Adrenal gland (tissue), 9 donors: ENCODE measurements at regions not wholly inside any gene's neighbourhood (a gene's known extent, or its start where the extent isn't known, plus 50 kb on each side); places are given as distances from the start of the nearest gene placed in this dataset.

ENCODE experiments used
- DNase-seq, 7 donors: peaks; one replicate each; pipeline ENCODE4 v3.0.0-alpha.2; 2019 to 2020
- H3K27ac ChIP-seq, 5 donors: fragments of 200-600 bp; sonication (generic) in 4 of 5; 1 replicate in 3 of 5; 2 replicates in 2 of 5; pipeline versions ENCODE4 v1.5.1 to v1.8.0; 2016 to 2020; ENCODE audit warnings: mild to moderate bottlenecking in 1 of 5
- H3K27me3 ChIP-seq: fragments of 200-600 bp; 2 replicates; pipeline ENCODE4 v1.8.0; 2021
- H3K36me3 ChIP-seq, 2 donors: fragments of 200-600 bp; replicated peaks in 1 of 2; 1 replicate in 1 of 2; 2 replicates in 1 of 2; pipeline versions ENCODE4 v1.5.1 to v1.8.0; 2018 to 2022
- H3K4me1 ChIP-seq, 2 donors: fragments of 200-600 bp; replicated peaks in 1 of 2; 1 replicate in 1 of 2; 2 replicates in 1 of 2; pipeline versions ENCODE4 v1.5.1 to v1.8.0; 2018 to 2021
- H3K4me3 ChIP-seq, 4 donors: fragments of 200-600 bp; sonication (generic) in 3 of 4; one replicate each; pipeline ENCODE4 v1.5.1; 2016 to 2018
- H3K9me3 ChIP-seq, 3 donors: fragments of 200-600 bp; sonication (generic) in 1 of 3; replicated peaks in 1 of 3; 1 replicate in 2 of 3; 2 replicates in 1 of 3; pipeline versions ENCODE4 v1.5.1 to v1.8.0; 2016 to 2021
- POLR2A ChIP-seq, 2 donors: fragments of 450-650 bp; IDR thresholded peaks; one replicate each; pipeline ENCODE4 v1.6.1; 2017; ENCODE audit warnings: antibody characterized with exemption in 2 of 2, mild to moderate bottlenecking in 2 of 2, moderate library complexity in 1 of 2
- WGBS, 4 donors: extraction: QIAGEN DNeasy Blood & Tissue Kit in 2 of 4; methylation state at CpG; one replicate each; pipeline versions ENCODE4 v1.1.5 to v1.1.7; 2013 to 2017; 5-methylcytosine and 5-hydroxymethylcytosine counted together
- intact Hi-C, 2 donors: fragments of 100-400 bp; cut with DNase I; formaldehyde crosslinking; loops; one replicate each; pipeline versions ENCODE4 v1.14.1 to v1.15.0; 2022 to 2023
- TF ChIP-seq, protein P1 (sequence below), 6 experiments: fragments of 450-650 bp in 4 of 6; fragments of 200-600 bp in 2 of 6; sonication (generic) in 1 of 6; IDR thresholded peaks; 1 replicate in 5 of 6; 2 replicates in 1 of 6; pipeline versions ENCODE4 v1.5.1 to v1.8.0; 2016 to 2021; ENCODE audit warnings: antibody characterized with exemption in 6 of 6, mild to moderate bottlenecking in 2 of 6, moderate library complexity in 1 of 6
- donor health status: healthy with polysubstance abuse.
- donor health status: Bipolar disorder and iron deficiency.
- donor health status: DM: yes; HTN: yes; CAD: no.
- donor health status: DM: no; HTN: no; CAD: no.
- donor health status: DM: no; HTN: no; CAD: no.

DNA sequence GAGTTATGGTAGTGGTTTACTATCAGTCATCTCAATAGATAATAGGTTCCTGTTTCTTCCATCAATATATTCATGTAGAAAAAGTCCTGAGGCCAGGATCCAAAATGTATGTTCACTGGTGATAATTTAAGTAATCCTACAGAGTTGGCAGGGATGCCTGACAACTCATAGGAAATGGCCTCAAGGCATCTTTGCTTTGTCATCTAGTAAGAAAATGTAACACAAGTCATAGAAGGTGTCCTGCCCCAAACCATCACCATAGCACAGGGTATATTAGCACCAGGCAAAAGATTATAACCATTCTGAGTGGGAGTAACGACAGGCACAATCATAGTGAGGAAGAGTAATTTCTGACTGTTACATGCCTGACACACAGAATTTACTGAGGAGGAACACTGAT is 257.0 kb downstream of the TMEM167A start:
- no peaks in the 10 kb centered on the region for H3K9me3 ChIP-seq
- no peaks in the 10 kb centered on the region for H3K4me1 ChIP-seq
- no peak for TF ChIP-seq POLR2A (IDR thresholded peaks at IDR 0.05)
- TF ChIP-seq, protein P1, sequence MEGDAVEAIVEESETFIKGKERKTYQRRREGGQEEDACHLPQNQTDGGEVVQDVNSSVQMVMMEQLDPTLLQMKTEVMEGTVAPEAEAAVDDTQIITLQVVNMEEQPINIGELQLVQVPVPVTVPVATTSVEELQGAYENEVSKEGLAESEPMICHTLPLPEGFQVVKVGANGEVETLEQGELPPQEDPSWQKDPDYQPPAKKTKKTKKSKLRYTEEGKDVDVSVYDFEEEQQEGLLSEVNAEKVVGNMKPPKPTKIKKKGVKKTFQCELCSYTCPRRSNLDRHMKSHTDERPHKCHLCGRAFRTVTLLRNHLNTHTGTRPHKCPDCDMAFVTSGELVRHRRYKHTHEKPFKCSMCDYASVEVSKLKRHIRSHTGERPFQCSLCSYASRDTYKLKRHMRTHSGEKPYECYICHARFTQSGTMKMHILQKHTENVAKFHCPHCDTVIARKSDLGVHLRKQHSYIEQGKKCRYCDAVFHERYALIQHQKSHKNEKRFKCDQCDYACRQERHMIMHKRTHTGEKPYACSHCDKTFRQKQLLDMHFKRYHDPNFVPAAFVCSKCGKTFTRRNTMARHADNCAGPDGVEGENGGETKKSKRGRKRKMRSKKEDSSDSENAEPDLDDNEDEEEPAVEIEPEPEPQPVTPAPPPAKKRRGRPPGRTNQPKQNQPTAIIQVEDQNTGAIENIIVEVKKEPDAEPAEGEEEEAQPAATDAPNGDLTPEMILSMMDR (IDR thresholded peaks at IDR 0.05) = no peak
- intact Hi-C loops = no loop called here
- H3K27me3 ChIP-seq = no peaks in the 10 kb centered on the region
- DNase-seq = no peak
- H3K36me3 ChIP-seq = no peaks in the 10 kb centered on the region
- no peak overlapping the region for H3K4me3 ChIP-seq
- no peak overlapping the region for H3K27ac ChIP-seq
- 78 to 94% (median 84%) methylated on average over 1 of the region's 1 CpG for WGBS, 4 donors

DNA sequence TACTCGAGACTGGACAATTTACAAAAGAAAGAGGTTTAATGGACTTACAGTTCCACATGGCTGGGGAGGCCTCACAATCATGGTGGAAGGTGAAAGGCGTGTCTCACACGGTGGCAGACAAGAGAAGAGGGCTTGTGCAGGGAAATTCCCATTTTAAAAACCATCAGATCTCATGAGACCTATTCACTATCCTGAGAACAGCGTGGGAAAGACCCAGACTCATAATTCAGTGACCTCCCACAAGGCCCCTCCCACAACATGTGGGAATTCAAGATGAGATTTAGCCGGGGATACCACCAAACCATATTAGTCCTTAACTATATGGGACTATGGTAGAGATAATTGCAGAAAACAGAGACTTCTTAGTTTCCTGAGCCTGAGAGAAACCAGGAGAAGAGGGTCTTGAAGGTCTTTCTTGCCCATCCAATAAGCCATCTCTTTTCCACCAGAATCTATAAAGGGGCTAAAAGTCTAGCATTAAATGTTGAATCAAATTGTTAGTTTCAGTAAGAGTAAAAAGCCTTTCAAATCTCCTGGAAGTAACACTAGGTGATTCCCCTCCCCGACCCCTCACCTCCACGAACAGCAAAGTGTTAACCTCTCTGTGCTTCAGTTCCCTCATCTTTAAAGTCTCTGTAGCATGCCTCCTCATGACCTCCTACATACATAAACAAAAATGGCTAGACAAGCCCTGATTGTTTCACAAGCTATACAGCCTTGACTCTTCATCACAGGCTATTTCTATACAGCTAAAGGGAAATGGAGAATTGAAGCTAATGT is 259.1 kb downstream of the TMEM167A start:
- Histone ChIP-seq H3K27me3 (no peaks in the 10 kb centered on the region), H3K4me3 (no peak overlapping the region), H3K36me3 (no peaks in the 10 kb centered on the region), H3K4me1 (no peaks in the 10 kb centered on the region), H3K9me3 (no peaks in the 10 kb centered on the region), H3K27ac (no peak overlapping the region)
- intact Hi-C loops = no loop called here
- no peak for TF ChIP-seq POLR2A (IDR thresholded peaks at IDR 0.05)
- TF ChIP-seq, protein P1 (IDR thresholded peaks at IDR 0.05) = no peak
- WGBS, 4 donors = 85 to 95% (median 91%) methylated on average over 7 of the region's 7 CpGs
- DNase-seq = no peak

DNA sequence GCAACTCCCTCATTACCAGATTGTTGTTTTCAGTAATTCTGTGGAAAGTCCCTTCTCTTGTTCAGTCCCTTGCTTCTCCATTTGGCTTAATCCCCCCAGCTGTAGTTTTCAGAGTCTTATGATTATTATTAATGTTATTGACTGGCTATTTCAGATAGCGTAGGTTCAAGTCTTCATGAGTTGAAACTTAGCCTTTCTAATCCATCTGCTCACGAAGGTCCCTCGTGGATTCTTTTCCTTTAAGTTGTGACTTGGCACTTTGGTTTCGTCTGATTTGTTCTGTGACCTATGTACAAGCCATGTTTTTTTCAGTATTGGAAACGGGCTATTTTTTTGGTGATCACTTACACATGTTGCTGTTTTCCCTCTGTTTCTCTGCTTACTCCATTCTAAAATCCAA is 260.3 kb downstream of the TMEM167A start:
- 90 to 94% (median 92%) methylated on average over 5 of the region's 5 CpGs for WGBS, 4 donors
- no peaks in the 10 kb centered on the region for H3K27me3 ChIP-seq
- no peak overlapping the region for H3K27ac ChIP-seq
- no peaks in the 10 kb centered on the region for H3K36me3 ChIP-seq
- intact Hi-C loops = no loop called here
- no peak for TF ChIP-seq POLR2A (IDR thresholded peaks at IDR 0.05)
- TF ChIP-seq, protein P1 (IDR thresholded peaks at IDR 0.05) = no peak
- no peaks in the 10 kb centered on the region for H3K4me1 ChIP-seq
- no peaks in the 10 kb centered on the region for H3K9me3 ChIP-seq
- DNase-seq = no peak
- no peak overlapping the region for H3K4me3 ChIP-seq

DNA sequence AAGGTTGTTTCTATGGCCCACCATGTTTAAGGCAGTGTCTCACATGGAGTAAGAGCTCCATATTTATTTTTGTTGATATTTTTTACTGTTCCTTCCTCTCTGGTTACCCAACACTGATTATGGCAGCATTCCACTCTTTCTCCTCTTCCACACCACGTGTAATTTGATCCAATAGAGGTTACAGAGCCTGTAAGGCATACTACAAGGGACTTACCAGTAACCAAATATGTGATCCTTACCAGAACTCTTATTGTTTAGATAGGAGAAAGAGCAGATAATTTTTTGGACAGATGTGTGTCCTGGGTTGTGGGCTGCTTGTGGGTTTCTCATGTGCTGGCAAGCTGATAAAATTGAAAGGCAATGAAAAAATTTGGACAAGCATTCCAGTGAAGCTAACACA is 261.3 kb downstream of the TMEM167A start:
- intact Hi-C loops = no loop called here
- DNase-seq = no peak
- no peaks in the 10 kb centered on the region for H3K9me3 ChIP-seq
- WGBS, 4 donors = 60 to 85% (median 74%) methylated on average over 1 of the region's 1 CpG
- no peak overlapping the region for H3K27ac ChIP-seq
- H3K36me3 ChIP-seq = no peaks in the 10 kb centered on the region
- TF ChIP-seq, protein P1 (IDR thresholded peaks at IDR 0.05) = no peak
- no peak for TF ChIP-seq POLR2A (IDR thresholded peaks at IDR 0.05)
- H3K4me1 ChIP-seq = no peaks in the 10 kb centered on the region
- H3K4me3 ChIP-seq = no peak overlapping the region
- no peaks in the 10 kb centered on the region for H3K27me3 ChIP-seq
